H9 (cell line): ENCODE measurements at regions not wholly inside any gene's neighbourhood (a gene's known extent, or its start where the extent isn't known, plus 50 kb on each side); places are given as distances from the start of the nearest gene placed in this dataset.

Source experiments
- DNase-seq: peaks from one replicate; pipeline ENCODE4 v3.0.0-alpha.2; 2017
- H2AFZ ChIP-seq: one replicate; pipeline ENCODE4 v1.6.1; 2013; ENCODE audit warnings: mild to moderate bottlenecking, low read length, control low read depth, moderate library complexity
- H2AK5ac ChIP-seq: 2 replicates; pipeline ENCODE4 v1.6.1; 2013; ENCODE audit warnings: low read length, control low read depth, mixed read lengths; ENCODE audit not compliant: insufficient read length
- H2BK120ac ChIP-seq: one replicate; pipeline ENCODE4 v1.6.1; 2013; ENCODE audit warnings: low read depth, mild to moderate bottlenecking, low read length, control low read depth, inconsistent platforms; ENCODE audit not compliant: poor library complexity, severe bottlenecking
- H2BK12ac ChIP-seq: 2 replicates; pipeline ENCODE4 v1.6.1; 2013; ENCODE audit warnings: low read length, control low read depth, mixed read lengths, low read depth; ENCODE audit not compliant: insufficient read length
- H2BK15ac ChIP-seq: 2 replicates; pipeline ENCODE4 v1.6.1; 2013; ENCODE audit warnings: low read depth, low read length, control low read depth
- H2BK20ac ChIP-seq: one replicate; pipeline ENCODE4 v1.6.1; 2013; ENCODE audit warnings: low read depth, mild to moderate bottlenecking, low read length, control low read depth, inconsistent platforms; ENCODE audit not compliant: poor library complexity, severe bottlenecking
- H2BK5ac ChIP-seq: 2 replicates; pipeline ENCODE4 v1.6.1; 2013; ENCODE audit warnings: low read length, control low read depth, mixed read lengths; ENCODE audit not compliant: insufficient read length
- H3K14ac ChIP-seq: 2 replicates; pipeline ENCODE4 v1.6.1; 2013; ENCODE audit warnings: low read length, control low read depth; ENCODE audit not compliant: insufficient read depth
- H3K18ac ChIP-seq: 2 replicates; pipeline ENCODE4 v1.6.1; 2013; ENCODE audit warnings: low read depth, mild to moderate bottlenecking, mixed read lengths, low read length, control low read depth; ENCODE audit not compliant: insufficient read length
- H3K23ac ChIP-seq: 2 replicates; pipeline ENCODE4 v1.6.1; 2013; ENCODE audit warnings: low read length, control low read depth, mixed read lengths, low read depth; ENCODE audit not compliant: insufficient read length
- H3K23me2 ChIP-seq: 2 replicates; pipeline ENCODE4 v1.6.1; 2013; ENCODE audit warnings: low read depth, mild to moderate bottlenecking, mixed read lengths, low read length, control low read depth; ENCODE audit not compliant: insufficient read length, poor library complexity, severe bottlenecking
- H3K27ac ChIP-seq: 2 replicates; pipeline ENCODE4 v1.5.1; 2013; ENCODE audit warnings: low read length, control low read depth, mixed read lengths, low read depth; ENCODE audit not compliant: insufficient read length
- H3K27me3 ChIP-seq: 2 replicates; pipeline ENCODE4 v1.6.1; 2013; ENCODE audit warnings: low read length, control low read depth, inconsistent platforms; ENCODE audit not compliant: insufficient read depth
- H3K4ac ChIP-seq: 2 replicates; pipeline ENCODE4 v1.6.1; 2013; ENCODE audit warnings: low read depth, mild to moderate bottlenecking, control low read depth, inconsistent platforms, low read length, moderate library complexity
- H3K4me1 ChIP-seq: 2 replicates; pipeline ENCODE4 v1.6.1; 2013; ENCODE audit warnings: low read length, control low read depth, inconsistent platforms; ENCODE audit not compliant: insufficient read depth
- H3K4me2 ChIP-seq: 2 replicates; pipeline ENCODE4 v1.6.1; 2013; ENCODE audit warnings: low read length, control low read depth, mixed read lengths; ENCODE audit not compliant: insufficient read length, insufficient read depth
- H3K56ac ChIP-seq: 2 replicates; pipeline ENCODE4 v1.6.1; 2013; ENCODE audit warnings: low read depth, mild to moderate bottlenecking, mixed read lengths, low read length, control low read depth; ENCODE audit not compliant: insufficient read length
- H3K79me1 ChIP-seq: 2 replicates; pipeline ENCODE4 v1.6.1; 2013; ENCODE audit warnings: low read depth, mild to moderate bottlenecking, moderate library complexity, low read length, control low read depth, inconsistent platforms; ENCODE audit not compliant: insufficient read depth, poor library complexity, severe bottlenecking
- H3K79me2 ChIP-seq: 2 replicates; pipeline ENCODE4 v1.6.1; 2013; ENCODE audit warnings: low read length, control low read depth, inconsistent platforms; ENCODE audit not compliant: insufficient read depth
- H3K9ac ChIP-seq: 2 replicates; pipeline ENCODE4 v1.6.1; 2013; ENCODE audit warnings: low read length, control low read depth, mixed read lengths; ENCODE audit not compliant: insufficient read length; ENCODE audit errors: extremely low read depth
- H3K9me3 ChIP-seq: one replicate; pipeline ENCODE4 v1.6.1; 2013; ENCODE audit warnings: low read depth, low read length, inconsistent platforms; ENCODE audit not compliant: control insufficient read depth
- H3T11ph ChIP-seq: one replicate; pipeline ENCODE4 v1.6.1; 2013; ENCODE audit warnings: mild to moderate bottlenecking, low read length, control low read depth, inconsistent platforms
- H4K20me1 ChIP-seq: one replicate; pipeline ENCODE4 v1.6.1; 2013; ENCODE audit not compliant: control insufficient read depth, insufficient read length, insufficient read depth
- H4K5ac ChIP-seq: 2 replicates; pipeline ENCODE4 v1.6.1; 2013; ENCODE audit warnings: low read depth, mild to moderate bottlenecking, mixed read lengths, low read length, control low read depth; ENCODE audit not compliant: insufficient read length
- H4K8ac ChIP-seq: replicated peaks from 2 replicates; pipeline ENCODE4 v1.6.1; 2013; ENCODE audit warnings: low read length, control low read depth, mixed read lengths, low read depth; ENCODE audit not compliant: insufficient read length
- H4K91ac ChIP-seq: 2 replicates; pipeline ENCODE4 v1.6.1; 2013; ENCODE audit warnings: low read depth, mild to moderate bottlenecking, moderate library complexity, mixed read lengths, low read length, control low read depth; ENCODE audit not compliant: insufficient read length
- H3K27ac Mint-ChIP-seq, 3 experiments: 2 replicates in 2 of 3; 3 replicates in 1 of 3; pipeline ENCODE4 v1.8.0; 2020 to 2021; ENCODE audit warnings: mixed read lengths in 3 of 3, mild to moderate bottlenecking in 1 of 3, moderate library complexity in 1 of 3
- H3K27me3 Mint-ChIP-seq: 2 replicates; pipeline ENCODE4 v1.8.0; 2021; ENCODE audit warnings: low read depth, mild to moderate bottlenecking, moderate library complexity, mixed read lengths
- H3K36me3 Mint-ChIP-seq, 3 experiments: 2 replicates in 2 of 3; 3 replicates in 1 of 3; pipeline ENCODE4 v1.8.0; 2020 to 2021; ENCODE audit warnings: low read depth in 3 of 3, mixed read lengths in 3 of 3; ENCODE audit not compliant: insufficient read depth in 1 of 3
- H3K4me1 Mint-ChIP-seq, 2 experiments: 2 replicates each; pipeline ENCODE4 v1.8.0; 2020; ENCODE audit warnings: mixed read lengths in 2 of 2
- H3K4me3 Mint-ChIP-seq, 2 experiments: 2 replicates in 1 of 2; 3 replicates in 1 of 2; pipeline ENCODE4 v1.8.0; 2020 to 2021; ENCODE audit warnings: mild to moderate bottlenecking in 2 of 2, mixed read lengths in 2 of 2, moderate library complexity in 1 of 2
- H3K9me3 Mint-ChIP-seq, 2 experiments: 2 replicates in 1 of 2; 3 replicates in 1 of 2; pipeline ENCODE4 v1.8.0; 2020; ENCODE audit warnings: mild to moderate bottlenecking in 2 of 2, mixed read lengths in 2 of 2, moderate library complexity in 1 of 2
- CTCF ChIP-seq: fragments of 200-600 bp; sonication (generic); conservative IDR thresholded peaks from 3 replicates; pipeline ENCODE4 v1.8.0; 2021; ENCODE audit warnings: antibody characterized with exemption, mild to moderate bottlenecking
- WGBS: extraction: QIAGEN DNeasy Blood & Tissue Kit; methylation state at CpG from one replicate; pipeline ENCODE4 v1.1.7; 2013; ENCODE audit warnings: missing lambda C conversion rate, low lambda C conversion rate, mixed read lengths; ENCODE audit not compliant: insufficient read length; ENCODE audit errors: extremely low coverage; 5-methylcytosine and 5-hydroxymethylcytosine counted together

- H3K18ac ChIP-seq: no peak overlapping the region
- H4K5ac ChIP-seq: no peak overlapping the region
- H3K9me3 Mint-ChIP-seq: no peaks in the 10 kb centered on the region
- H3T11ph ChIP-seq: no peak overlapping the region
- no peak overlapping the region for H3K4me3 Mint-ChIP-seq
- no peak for TF ChIP-seq CTCF
- no peak overlapping the region for H3K4me2 ChIP-seq
- no peak overlapping the region for H3K27ac ChIP-seq
- DNase-seq: no peak
- no peaks in the 10 kb centered on the region; a peak in 1 of 7 replicates for H3K36me3 Mint-ChIP-seq
- H3K4ac ChIP-seq: no peak overlapping the region
- no peaks in the 10 kb centered on the region for H3K27me3 Mint-ChIP-seq
- H3K79me2 ChIP-seq: no peaks in the 10 kb centered on the region
- no peaks in the 10 kb centered on the region for H3K23me2 ChIP-seq
- no peak overlapping the region for H2BK5ac ChIP-seq
- H3K4me1 Mint-ChIP-seq: peaks cover 16 to 28% of the 10 kb centered on the region in 2 experiments
- no peak overlapping the region for H3K56ac ChIP-seq
- no peak overlapping the region for H2BK20ac ChIP-seq
- no CpG with 5 or more reads among the region's 7 CpGs for WGBS
- H2BK12ac ChIP-seq: no peak overlapping the region
- H2BK15ac ChIP-seq: no peak overlapping the region
- no peak overlapping the region for H2BK120ac ChIP-seq
- H2AK5ac ChIP-seq: no peak overlapping the region
- no peaks in the 10 kb centered on the region for H3K27me3 ChIP-seq
- no peak overlapping the region for H3K14ac ChIP-seq
- peaks cover 3% of the 10 kb centered on the region; the same call in 1 of the 2 replicates for H3K4me1 ChIP-seq
- H4K91ac ChIP-seq: no peak overlapping the region
- H3K79me1 ChIP-seq: no peaks in the 10 kb centered on the region
- H2AFZ ChIP-seq: no peak overlapping the region
- no peaks in the 10 kb centered on the region for H3K9me3 ChIP-seq
- H3K27ac Mint-ChIP-seq: no peak overlapping the region; a peak in 1 of 7 replicates
- no peaks in the 10 kb centered on the region for H4K20me1 ChIP-seq
- H3K9ac ChIP-seq: no peak overlapping the region
- no peak overlapping the region for H4K8ac ChIP-seq
- H3K23ac ChIP-seq: no peak overlapping the region
Measured at GRCh38 chr1:216804111-216804510, 80.9 kb upstream of the ESRRG start.
